ENCODE measurements at regions not wholly inside any gene's neighbourhood (a gene's known extent, or its start where the extent isn't known, plus 50 kb on each side); places are given as distances from the start of the nearest gene placed in this dataset.

GRCh38 chr12:97159377-97159776 is 252.3 kb downstream of the NEDD1 start:
- Histone ChIP-seq H3F3A (replicated peaks; ENCODE audit: insufficient read depth) (no peaks in the 10 kb centered on the region), H3K9me3 (no peaks in the 10 kb centered on the region), H2AFZ (ENCODE audit: low read depth) (no peak overlapping the region), H3K9me2 (no peaks in the 10 kb centered on the region), H3K27ac (ENCODE audit: low read depth in 2 of 2, low read length in 1 of 2) (no peak overlapping the region), H3K4me2 (no peak overlapping the region), H3K27me3 (ENCODE audit: insufficient read depth) (no peaks in the 10 kb centered on the region), H4K20me1 (ENCODE audit: insufficient read depth) (no peaks in the 10 kb centered on the region), H3K79me2 (ENCODE audit: insufficient read depth) (no peaks in the 10 kb centered on the region), H3K4me1 (ENCODE audit: control insufficient read depth in 1 of 2, insufficient read depth in 2 of 2, low read depth in 1 of 2, low read length in 1 of 2) (no peaks in the 10 kb centered on the region; a peak in 1 of 4 replicates), H3K4me3 (ENCODE audit: low read depth in 2 of 2, low read length in 1 of 2) (no peak overlapping the region), H3K36me3 (replicated peaks in 1 of 2; ENCODE audit: control insufficient read depth in 1 of 2, insufficient read depth in 2 of 2, low read length in 1 of 2) (no peaks in the 10 kb centered on the region), H3K9ac (no peak overlapping the region)
- WGBS (ENCODE audit: low lambda C conversion rate), result 32% methylated on average over 5 of the region's 5 CpGs
- CTCF ChIA-PET, result interaction anchor here (1.4 to 2.0 kb wide), 2 partner anchors 11 to 150 kb away, joined by 4 to 10 read pairs; no protein-coding TSS in a partner anchor
- POLR2A ChIA-PET, result no interaction called here
- no peak for DNase-seq
- TF ChIP-seq FOXJ3 (CRISPR knock-in tag; IDR thresholded peaks at IDR 0.05) (no peak), RAD21 (IDR thresholded peaks at IDR 0.05; ENCODE audit: low read length) (no peak), ZBTB33 (IDR thresholded peaks at IDR 0.05; ENCODE audit: borderline replicate concordance, low read depth) (no peak), USF2 (IDR thresholded peaks at IDR 0.05; ENCODE audit: borderline replicate concordance, low read depth, low read length) (no peak), MEF2A (IDR thresholded peaks at IDR 0.05; ENCODE audit: borderline replicate concordance, low read depth) (no peak), RCOR1 (IDR thresholded peaks at IDR 0.05; ENCODE audit: low read length) (no peak), EZH2phosphoT487 (IDR thresholded peaks at IDR 0.05; ENCODE audit: borderline replicate concordance, low read depth) (no peak), RFX5 (IDR thresholded peaks at IDR 0.05; ENCODE audit: low read length) (no peak)

DNA sequence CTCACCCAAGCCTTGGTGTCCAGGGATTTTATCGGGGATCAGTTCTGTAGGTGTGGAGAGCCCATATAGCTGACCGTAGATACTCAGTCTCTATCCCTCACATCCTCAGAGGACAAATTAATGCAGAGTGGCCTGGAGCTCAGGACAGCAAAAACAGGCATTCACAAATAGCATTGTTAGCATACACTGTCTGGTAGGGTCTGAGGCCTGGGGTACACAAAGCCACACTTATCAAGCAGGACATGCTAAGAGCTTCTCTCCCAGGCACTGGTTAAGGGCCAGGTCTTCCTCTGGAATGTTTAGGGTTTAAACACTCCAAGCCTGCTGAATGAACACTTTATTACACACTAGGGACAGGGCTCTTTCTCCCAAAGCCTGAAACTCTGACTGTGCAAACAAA is 253.2 kb downstream of the NEDD1 start:
- H3K9me2 ChIP-seq, result no peaks in the 10 kb centered on the region
- no peak overlapping the region for H2AFZ ChIP-seq (ENCODE audit: low read depth)
- CTCF ChIA-PET, result interaction anchor here (1.0 to 2.0 kb wide), 4 partner anchors 12 to 244 kb away, joined by 3 to 10 read pairs (median 4); no protein-coding TSS in a partner anchor
- POLR2A ChIA-PET, result no interaction called here
- TF ChIP-seq, protein P1, sequence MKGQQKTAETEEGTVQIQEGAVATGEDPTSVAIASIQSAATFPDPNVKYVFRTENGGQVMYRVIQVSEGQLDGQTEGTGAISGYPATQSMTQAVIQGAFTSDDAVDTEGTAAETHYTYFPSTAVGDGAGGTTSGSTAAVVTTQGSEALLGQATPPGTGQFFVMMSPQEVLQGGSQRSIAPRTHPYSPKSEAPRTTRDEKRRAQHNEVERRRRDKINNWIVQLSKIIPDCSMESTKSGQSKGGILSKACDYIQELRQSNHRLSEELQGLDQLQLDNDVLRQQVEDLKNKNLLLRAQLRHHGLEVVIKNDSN (IDR thresholded peaks at IDR 0.05; ENCODE audit: borderline replicate concordance, low read depth), result no peak
- no peak for TF ChIP-seq SIN3A (IDR thresholded peaks at IDR 0.05; ENCODE audit: borderline replicate concordance, low read depth, low read length)
- H3K36me3 ChIP-seq (replicated peaks in 1 of 2; ENCODE audit: control insufficient read depth in 1 of 2, insufficient read depth in 2 of 2, low read length in 1 of 2), result no peaks in the 10 kb centered on the region
- no peak overlapping the region; a peak in 1 of 4 replicates for H3K4me3 ChIP-seq (ENCODE audit: low read depth in 2 of 2, low read length in 1 of 2)
- H3K79me2 ChIP-seq (ENCODE audit: insufficient read depth), result no peaks in the 10 kb centered on the region
- no peak overlapping the region for H3K9ac ChIP-seq
- H4K20me1 ChIP-seq (ENCODE audit: insufficient read depth), result no peaks in the 10 kb centered on the region
- 0% methylated on average over 1 of the region's 2 CpGs for WGBS (ENCODE audit: low lambda C conversion rate)
- no peaks in the 10 kb centered on the region for H3K9me3 ChIP-seq
- H3K4me1 ChIP-seq (ENCODE audit: control insufficient read depth in 1 of 2, insufficient read depth in 2 of 2, low read depth in 1 of 2, low read length in 1 of 2), result no peaks in the 10 kb centered on the region; a peak in 1 of 4 replicates
- H3K27ac ChIP-seq (ENCODE audit: low read depth in 2 of 2, low read length in 1 of 2), result no peak overlapping the region
- H3K27me3 ChIP-seq (ENCODE audit: insufficient read depth), result no peaks in the 10 kb centered on the region
- H3K4me2 ChIP-seq, result no peak overlapping the region
- no peaks in the 10 kb centered on the region for H3F3A ChIP-seq (replicated peaks; ENCODE audit: insufficient read depth)
- DNase-seq, result no peak
